Erythroblast (primary cell): ENCODE measurements at regions not wholly inside any gene's neighbourhood (a gene's known extent, or its start where the extent isn't known, plus 50 kb on each side); places are given as distances from the start of the nearest gene placed in this dataset.

Experiments
- GATA1 ChIP-seq: IDR thresholded peaks from 2 replicates; pipeline ENCODE4 v1.6.1; 2011; ENCODE audit warnings: low read depth, mild to moderate bottlenecking, control low read depth, low read length, moderate library complexity
- POLR2A ChIP-seq: IDR thresholded peaks from 2 replicates; pipeline ENCODE4 v1.6.1; 2011; ENCODE audit warnings: mild to moderate bottlenecking, low read length

GRCh38 chr1:118473825-118474224, 288.8 kb upstream of the SPAG17 start:
- no peak for TF ChIP-seq POLR2A
- no peak for TF ChIP-seq GATA1
